ENCODE measurements at regions not wholly inside any gene's neighbourhood (a gene's known extent, or its start where the extent isn't known, plus 50 kb on each side); places are given as distances from the start of the nearest gene placed in this dataset.
"Not testable (repeated sequence)": the region's sequence is repeated elsewhere in the genome, so short reads cannot be mapped to it uniquely, and the experiment has no call there.

- no peak for TF ChIP-seq MAX (CRISPR knock-in tag; IDR thresholded peaks at IDR 0.05)
- TF ChIP-seq SP1 (CRISPR knock-in tag; conservative IDR thresholded peaks at IDR 0.05) = no peak
- no peak for TF ChIP-seq ZNF512 (CRISPR knock-in tag; IDR thresholded peaks at IDR 0.05; ENCODE audit: borderline replicate concordance)
- TF ChIP-seq, protein P1, sequence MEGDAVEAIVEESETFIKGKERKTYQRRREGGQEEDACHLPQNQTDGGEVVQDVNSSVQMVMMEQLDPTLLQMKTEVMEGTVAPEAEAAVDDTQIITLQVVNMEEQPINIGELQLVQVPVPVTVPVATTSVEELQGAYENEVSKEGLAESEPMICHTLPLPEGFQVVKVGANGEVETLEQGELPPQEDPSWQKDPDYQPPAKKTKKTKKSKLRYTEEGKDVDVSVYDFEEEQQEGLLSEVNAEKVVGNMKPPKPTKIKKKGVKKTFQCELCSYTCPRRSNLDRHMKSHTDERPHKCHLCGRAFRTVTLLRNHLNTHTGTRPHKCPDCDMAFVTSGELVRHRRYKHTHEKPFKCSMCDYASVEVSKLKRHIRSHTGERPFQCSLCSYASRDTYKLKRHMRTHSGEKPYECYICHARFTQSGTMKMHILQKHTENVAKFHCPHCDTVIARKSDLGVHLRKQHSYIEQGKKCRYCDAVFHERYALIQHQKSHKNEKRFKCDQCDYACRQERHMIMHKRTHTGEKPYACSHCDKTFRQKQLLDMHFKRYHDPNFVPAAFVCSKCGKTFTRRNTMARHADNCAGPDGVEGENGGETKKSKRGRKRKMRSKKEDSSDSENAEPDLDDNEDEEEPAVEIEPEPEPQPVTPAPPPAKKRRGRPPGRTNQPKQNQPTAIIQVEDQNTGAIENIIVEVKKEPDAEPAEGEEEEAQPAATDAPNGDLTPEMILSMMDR (IDR thresholded peaks at IDR 0.05) = no peak
- no peak for TF ChIP-seq TCF7 (CRISPR knock-in tag; IDR thresholded peaks at IDR 0.05; ENCODE audit: low read depth)
- TF ChIP-seq, protein P2, sequence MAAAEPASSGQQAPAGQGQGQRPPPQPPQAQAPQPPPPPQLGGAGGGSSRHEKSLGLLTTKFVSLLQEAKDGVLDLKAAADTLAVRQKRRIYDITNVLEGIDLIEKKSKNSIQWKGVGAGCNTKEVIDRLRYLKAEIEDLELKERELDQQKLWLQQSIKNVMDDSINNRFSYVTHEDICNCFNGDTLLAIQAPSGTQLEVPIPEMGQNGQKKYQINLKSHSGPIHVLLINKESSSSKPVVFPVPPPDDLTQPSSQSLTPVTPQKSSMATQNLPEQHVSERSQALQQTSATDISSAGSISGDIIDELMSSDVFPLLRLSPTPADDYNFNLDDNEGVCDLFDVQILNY (CRISPR knock-in tag; IDR thresholded peaks at IDR 0.05) = no peak
Measured at GRCh38 chr3:30321065-30321464, 285.3 kb upstream of the TGFBR2 start (continued).

GRCh38 chr3:30323649-30324048 is 282.8 kb upstream of the TGFBR2 start:
- H3K4me1 Mint-ChIP-seq; H3K27me3 Mint-ChIP-seq (ENCODE audit: low read depth); H3K4me3 Mint-ChIP-seq; H3K36me3 Mint-ChIP-seq; CTCF ChIA-PET; POLR2A ChIA-PET; DNase-seq (ENCODE audit: low spot score); H3K27ac Mint-ChIP-seq; ATAC-seq: not testable (repeated sequence)
- peaks cover 11% of the 10 kb centered on the region for H3K9me3 Mint-ChIP-seq

- no peak overlapping the region for H3K4me3 Mint-ChIP-seq
- H3K9me3 Mint-ChIP-seq = peaks cover 11% of the 10 kb centered on the region
- no peak for TF ChIP-seq OVOL2 (CRISPR knock-in tag; IDR thresholded peaks at IDR 0.05; ENCODE audit: borderline replicate concordance)
- TF ChIP-seq, protein P3, sequence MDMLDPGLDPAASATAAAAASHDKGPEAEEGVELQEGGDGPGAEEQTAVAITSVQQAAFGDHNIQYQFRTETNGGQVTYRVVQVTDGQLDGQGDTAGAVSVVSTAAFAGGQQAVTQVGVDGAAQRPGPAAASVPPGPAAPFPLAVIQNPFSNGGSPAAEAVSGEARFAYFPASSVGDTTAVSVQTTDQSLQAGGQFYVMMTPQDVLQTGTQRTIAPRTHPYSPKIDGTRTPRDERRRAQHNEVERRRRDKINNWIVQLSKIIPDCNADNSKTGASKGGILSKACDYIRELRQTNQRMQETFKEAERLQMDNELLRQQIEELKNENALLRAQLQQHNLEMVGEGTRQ (CRISPR knock-in tag; IDR thresholded peaks at IDR 0.05) = no peak
- TF ChIP-seq, protein P4, sequence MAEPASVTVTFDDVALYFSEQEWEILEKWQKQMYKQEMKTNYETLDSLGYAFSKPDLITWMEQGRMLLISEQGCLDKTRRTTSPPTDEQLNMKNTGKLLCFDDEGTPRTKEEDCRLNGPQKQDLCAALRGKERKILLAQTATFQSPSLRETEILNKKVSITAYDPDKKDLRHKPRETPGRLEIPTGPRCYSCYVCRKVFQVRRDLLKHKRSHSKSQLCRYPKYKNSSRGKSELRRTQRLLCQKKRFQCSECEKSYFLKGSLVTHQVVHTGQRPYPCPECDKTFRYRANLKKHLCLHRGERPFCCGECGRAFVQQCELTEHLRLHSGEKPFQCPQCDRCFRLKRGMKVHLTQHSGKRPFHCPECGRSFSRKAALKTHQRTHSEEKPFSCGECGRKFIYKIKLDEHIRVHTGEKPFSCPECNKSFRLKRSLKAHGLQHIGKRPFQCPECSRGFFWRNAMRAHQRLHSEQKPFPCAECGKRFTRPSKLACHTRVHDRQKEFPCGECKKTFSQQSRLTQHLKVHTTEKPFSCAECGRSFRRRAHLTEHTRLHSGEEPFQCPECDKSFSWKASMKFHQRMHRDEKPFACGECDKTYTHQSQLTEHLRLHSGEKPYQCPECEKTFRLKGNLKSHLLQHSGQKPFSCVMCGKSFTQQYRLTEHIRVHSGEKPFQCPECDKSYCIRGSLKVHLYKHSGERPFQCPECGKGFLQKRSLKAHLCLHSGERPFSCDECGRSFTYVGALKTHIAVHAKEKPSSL (CRISPR knock-in tag; conservative IDR thresholded peaks at IDR 0.05) = no peak
- TF ChIP-seq JUN (CRISPR knock-in tag; IDR thresholded peaks at IDR 0.05) = no peak
- H3K4me1 Mint-ChIP-seq = no peaks in the 10 kb centered on the region
- DNase-seq (ENCODE audit: low spot score) = no peak
- POLR2A ChIA-PET = no interaction called here
- ATAC-seq = no peak
- CTCF ChIA-PET = interaction anchor here (1.2 kb wide), 1 partner anchor 369 kb away, joined by 5 read pairs; no protein-coding TSS in a partner anchor
- no peaks in the 10 kb centered on the region for H3K36me3 Mint-ChIP-seq
- H3K27me3 Mint-ChIP-seq (ENCODE audit: low read depth) = no peaks in the 10 kb centered on the region
- H3K27ac Mint-ChIP-seq = no peak overlapping the region
Measured at GRCh38 chr3:30324587-30324986, 281.8 kb upstream of the TGFBR2 start.

- H3K4me3 Mint-ChIP-seq; H3K36me3 Mint-ChIP-seq; DNase-seq (ENCODE audit: low spot score); POLR2A ChIA-PET; ATAC-seq; CTCF ChIA-PET; H3K27ac Mint-ChIP-seq; H3K27me3 Mint-ChIP-seq (ENCODE audit: low read depth); H3K4me1 Mint-ChIP-seq: not testable (repeated sequence)
- peaks cover 11% of the 10 kb centered on the region for H3K9me3 Mint-ChIP-seq
Measured at GRCh38 chr3:30327976-30328375, 278.4 kb upstream of the TGFBR2 start.

DNA sequence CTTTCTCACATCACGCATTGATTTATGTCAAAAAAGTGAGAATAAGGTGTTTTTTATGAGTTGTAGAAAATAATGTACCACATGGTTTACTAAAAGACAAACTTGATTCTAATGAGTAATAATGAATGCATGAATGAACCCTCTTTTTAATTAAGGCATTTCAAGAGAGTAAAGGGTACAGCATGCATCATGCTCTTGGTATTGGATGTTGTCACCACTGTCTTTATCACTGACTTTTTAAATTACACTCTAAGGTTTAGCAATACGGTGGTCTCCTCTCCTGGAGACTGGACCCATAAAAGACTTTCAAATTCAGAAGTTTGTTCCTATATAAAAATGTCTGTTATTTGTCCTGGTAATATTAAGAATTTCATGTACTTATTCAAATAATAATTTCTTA is 277.5 kb upstream of the TGFBR2 start:
- POLR2A ChIA-PET; H3K36me3 Mint-ChIP-seq; CTCF ChIA-PET; ATAC-seq; H3K4me3 Mint-ChIP-seq; H3K27ac Mint-ChIP-seq; H3K27me3 Mint-ChIP-seq (ENCODE audit: low read depth); H3K9me3 Mint-ChIP-seq; DNase-seq (ENCODE audit: low spot score): not testable (repeated sequence)
- peaks cover 11% of the 10 kb centered on the region for H3K4me1 Mint-ChIP-seq
